H1 (cell line): ENCODE measurements at regions not wholly inside any gene's neighbourhood (a gene's known extent, or its start where the extent isn't known, plus 50 kb on each side); places are given as distances from the start of the nearest gene placed in this dataset.

Experiments used
- ATF2 ChIP-seq: IDR thresholded peaks from 2 replicates; pipeline ENCODE4 v1.6.1; 2012; ENCODE audit warnings: low read length, inconsistent platforms
- CEBPB ChIP-seq: IDR thresholded peaks from 2 replicates; pipeline ENCODE4 v1.6.1; 2012; ENCODE audit warnings: low read depth, low read length
- CTCF ChIP-seq, 3 experiments: IDR thresholded peaks; 1 replicate in 2 of 3; 2 replicates in 1 of 3; pipeline versions ENCODE4 v1.5.1 to v1.6.1; 2011; ENCODE audit warnings: low read length in 3 of 3, mild to moderate bottlenecking in 3 of 3, inconsistent platforms in 2 of 3, low read depth in 1 of 3, moderate library complexity in 1 of 3; ENCODE audit not compliant: insufficient read depth in 1 of 3; ENCODE audit errors: control extremely low read depth in 1 of 3
- GTF2F1 ChIP-seq: IDR thresholded peaks from 2 replicates; pipeline ENCODE4 v1.6.1; 2012; ENCODE audit warnings: low read depth, low read length, improper control_type of control experiment, borderline replicate concordance
- HDAC2 ChIP-seq, 2 experiments: fragments of 300-600 bp in 1 of 2; sonication (generic) in 1 of 2; IDR thresholded peaks; 2 replicates each; pipeline ENCODE4 v1.6.1; 2011 to 2012; ENCODE audit warnings: low read depth in 2 of 2, low read length in 2 of 2, mild to moderate bottlenecking in 2 of 2, moderate library complexity in 2 of 2, borderline replicate concordance in 1 of 2, inconsistent platforms in 1 of 2
- POLR2A ChIP-seq, 2 experiments: IDR thresholded peaks; 1 replicate in 1 of 2; 2 replicates in 1 of 2; pipeline ENCODE4 v1.6.1; 2011; ENCODE audit warnings: low read depth in 2 of 2, low read length in 2 of 2, mild to moderate bottlenecking in 2 of 2; ENCODE audit errors: control extremely low read depth in 1 of 2
- RFX5 ChIP-seq: IDR thresholded peaks from 2 replicates; pipeline ENCODE4 v1.6.1; 2011; ENCODE audit warnings: low read depth, low read length, improper control_type of control experiment, borderline replicate concordance
- SP1 ChIP-seq: IDR thresholded peaks from 2 replicates; pipeline ENCODE4 v1.6.1; 2011; ENCODE audit warnings: low read depth, low read length
- SP4 ChIP-seq: IDR thresholded peaks from 2 replicates; pipeline ENCODE4 v1.6.1; 2012; ENCODE audit warnings: low read length, inconsistent platforms
- USF2 ChIP-seq: IDR thresholded peaks from 2 replicates; pipeline ENCODE4 v1.6.1; 2011; ENCODE audit warnings: low read length, improper control_type of control experiment

- TF ChIP-seq ATF2 (no peak), USF2 (no peak), RFX5 (no peak), HDAC2 (IDR thresholded peaks at IDR 0.05; ENCODE audit: borderline replicate concordance in 1 of 2, low read depth in 2 of 2, low read length in 2 of 2) (no peak), SP1 (no peak), POLR2A (IDR thresholded peaks at IDR 0.05; ENCODE audit: control extremely low read depth in 1 of 2, low read depth in 2 of 2, low read length in 2 of 2) (no peak), CTCF (IDR thresholded peaks at IDR 0.05; ENCODE audit: control extremely low read depth in 1 of 3, insufficient read depth in 1 of 3, low read depth in 1 of 3, low read length in 3 of 3) (no peak), GTF2F1 (no peak), SP4 (no peak), CEBPB (no peak)
Observed at GRCh38 chr2:16971722-16972234, 306.1 kb upstream of the CYRIA start.
